ENCODE measurements at regions not wholly inside any gene's neighbourhood (a gene's known extent, or its start where the extent isn't known, plus 50 kb on each side); places are given as distances from the start of the nearest gene placed in this dataset.

DNA sequence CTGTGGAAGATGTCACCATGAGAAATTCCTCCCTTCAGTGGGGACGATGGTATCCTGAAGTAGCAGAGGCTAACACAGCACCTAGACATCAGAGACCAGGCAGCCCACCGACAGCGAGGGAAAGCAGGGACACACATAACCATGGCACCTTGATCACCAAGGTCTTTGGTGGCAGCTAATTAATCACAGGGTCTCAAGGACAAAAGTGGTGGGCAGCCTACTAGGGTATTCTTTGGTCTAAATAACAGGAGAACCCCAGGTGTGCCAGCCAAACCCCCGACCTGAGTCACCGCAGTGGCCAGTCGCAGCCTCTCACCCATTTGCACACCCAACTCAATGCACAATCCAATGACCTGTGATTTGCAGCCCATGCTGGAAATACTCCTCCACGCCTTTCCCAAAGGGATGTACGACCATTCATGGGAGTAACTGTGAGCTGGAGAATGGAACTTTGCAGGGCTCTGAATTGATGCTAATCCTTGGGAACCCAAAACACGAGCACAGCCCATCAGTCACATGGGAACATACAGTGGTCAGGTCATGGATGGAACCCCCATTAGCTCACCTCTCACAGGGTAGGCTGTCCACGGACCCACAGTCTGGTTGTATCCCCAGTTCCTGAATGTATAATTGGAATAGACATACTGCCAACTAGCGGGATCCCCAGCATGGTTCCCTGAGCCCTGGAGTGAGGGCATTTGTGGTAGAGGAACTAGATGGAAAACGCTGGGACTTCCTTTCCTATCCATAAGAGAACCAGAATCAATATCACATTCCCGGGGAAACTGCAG is 58.7 kb upstream of the C14orf180 start:
- no peaks in the 10 kb centered on the region for H3K36me3 Mint-ChIP-seq
- H3K4me3 Mint-ChIP-seq: no peak overlapping the region
- no peaks in the 10 kb centered on the region for H3K4me1 Mint-ChIP-seq
- no peak for DNase-seq
- H3K9me3 Mint-ChIP-seq: peaks cover 6% of the 10 kb centered on the region
- no peak overlapping the region for H3K27ac Mint-ChIP-seq
- H3K27me3 Mint-ChIP-seq: no peaks in the 10 kb centered on the region

DNA sequence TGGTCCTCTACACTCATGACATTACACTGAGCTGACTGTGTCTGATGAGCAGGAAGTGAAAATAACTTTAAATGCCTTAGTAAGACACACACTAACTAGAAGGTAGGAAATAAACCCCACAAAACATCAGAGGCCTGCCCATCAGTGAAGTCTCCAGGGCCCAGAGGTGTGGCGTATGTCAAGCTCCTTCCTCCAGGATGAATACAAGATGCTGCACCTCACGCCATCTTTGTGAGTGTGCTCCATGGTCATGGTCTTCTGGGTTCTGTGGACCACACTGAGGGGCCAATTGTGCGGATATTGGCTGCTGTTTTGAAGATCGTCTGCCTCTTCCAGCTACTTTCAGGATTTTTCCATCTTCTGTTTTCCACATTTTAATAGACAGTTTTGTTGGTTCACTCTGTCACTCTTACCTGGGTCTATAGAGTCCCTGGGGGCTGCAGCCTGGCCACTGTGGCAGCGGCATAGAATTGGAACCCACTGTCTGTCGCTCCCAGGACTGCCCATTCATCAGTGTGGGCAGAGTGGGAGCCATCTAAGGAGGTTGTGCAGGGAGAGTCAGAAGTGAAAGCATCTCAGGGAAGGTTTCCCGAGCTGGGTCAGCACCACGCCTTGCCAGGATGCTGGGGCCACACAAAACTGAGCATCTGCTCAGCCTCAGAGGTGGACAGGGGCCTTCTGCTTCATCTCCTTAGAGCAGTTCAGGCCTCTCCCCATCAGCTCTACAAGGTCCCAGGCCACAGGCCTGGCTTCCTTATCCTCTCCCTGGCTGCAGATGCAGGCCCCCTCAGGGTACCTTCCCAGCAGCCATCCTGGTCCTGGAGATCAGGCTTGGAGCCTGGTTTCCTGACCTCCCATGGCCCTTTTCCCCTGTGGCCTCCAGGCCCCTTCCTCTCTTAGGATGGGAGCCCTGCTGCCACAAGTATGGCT is 57.5 kb upstream of the C14orf180 start:
- Mint-ChIP-seq H3K4me1 (no peaks in the 10 kb centered on the region), H3K27me3 (no peaks in the 10 kb centered on the region), H3K27ac (no peak overlapping the region), H3K9me3 (peaks cover 8% of the 10 kb centered on the region), H3K36me3 (no peaks in the 10 kb centered on the region), H3K4me3 (no peak overlapping the region)
- DNase-seq: no peak

DNA sequence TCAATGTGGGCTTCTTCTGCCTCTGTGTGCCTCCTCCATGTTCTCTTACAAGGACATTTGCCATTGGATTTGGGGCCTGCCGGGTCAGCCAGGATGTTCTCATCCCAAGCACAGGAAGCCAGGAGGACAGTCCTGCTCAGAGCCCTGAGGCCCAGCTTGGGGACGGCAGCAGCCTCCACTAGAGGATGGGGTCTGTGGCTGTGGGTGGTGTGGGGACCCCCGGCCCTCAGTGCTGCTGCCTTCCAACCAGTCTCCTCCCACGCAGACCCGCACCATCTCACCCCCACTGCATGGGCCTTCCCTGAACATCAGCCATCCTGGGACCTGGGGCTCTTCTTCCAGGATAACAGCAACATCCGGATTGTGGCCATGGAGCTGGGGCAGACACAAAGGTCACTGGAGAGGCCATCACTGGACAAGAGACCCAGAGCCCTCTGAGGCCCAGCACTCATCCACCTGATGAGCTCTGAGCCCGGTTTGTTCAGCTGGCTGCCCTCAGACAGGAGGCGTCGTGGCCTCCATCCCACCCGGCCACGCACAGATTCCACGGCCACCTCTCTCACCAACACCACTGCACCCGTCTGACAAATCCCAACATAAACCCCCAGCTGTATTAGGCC is 56.5 kb upstream of the C14orf180 start:
- H3K36me3 Mint-ChIP-seq: no peaks in the 10 kb centered on the region
- DNase-seq: no peak
- H3K4me3 Mint-ChIP-seq: no peak overlapping the region
- no peaks in the 10 kb centered on the region for H3K4me1 Mint-ChIP-seq
- peaks cover 14% of the 10 kb centered on the region for H3K9me3 Mint-ChIP-seq
- no peak overlapping the region for H3K27ac Mint-ChIP-seq
- no peaks in the 10 kb centered on the region for H3K27me3 Mint-ChIP-seq

DNA sequence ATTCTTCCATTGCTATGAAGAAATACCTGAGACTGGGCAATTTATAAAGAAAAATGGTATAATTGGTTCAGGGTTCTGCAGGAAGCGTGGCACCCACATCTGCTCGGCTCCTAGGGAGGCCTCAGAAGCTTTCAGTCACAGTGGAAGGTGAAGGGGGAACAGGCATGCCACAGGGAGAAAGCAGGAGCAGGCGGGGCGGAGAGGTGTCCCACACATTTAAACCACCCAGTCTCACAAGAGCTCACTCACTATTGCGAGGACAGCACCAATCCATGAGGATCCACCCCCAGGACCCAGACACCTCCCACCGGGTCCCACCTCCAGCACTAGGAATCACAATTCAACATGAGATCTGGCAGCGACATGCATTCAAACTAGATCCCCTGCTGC is 56.0 kb upstream of the C14orf180 start:
- Mint-ChIP-seq H3K4me1 (no peaks in the 10 kb centered on the region), H3K36me3 (no peaks in the 10 kb centered on the region), H3K27ac (no peak overlapping the region), H3K27me3 (no peaks in the 10 kb centered on the region), H3K4me3 (no peak overlapping the region), H3K9me3 (peaks cover 18% of the 10 kb centered on the region)
- no peak for DNase-seq

DNA sequence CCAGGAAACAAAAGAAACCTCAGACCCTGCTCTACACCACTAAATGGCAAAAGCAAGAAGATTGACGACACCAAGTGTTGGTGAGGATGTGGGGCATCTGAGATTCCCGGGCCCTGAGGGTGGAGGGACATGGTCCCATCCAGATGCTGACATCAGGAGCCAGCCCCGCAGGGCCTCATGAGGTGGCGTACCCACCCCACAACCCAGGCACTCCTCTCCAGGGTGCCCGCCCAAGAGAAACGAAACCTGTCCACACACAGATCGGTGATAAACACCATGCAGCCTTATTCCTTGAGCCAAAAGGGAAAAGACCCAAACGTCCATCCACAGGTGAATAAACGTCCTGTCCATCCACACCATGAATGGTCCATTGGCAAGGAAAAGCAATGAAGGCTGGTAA is 54.8 kb upstream of the C14orf180 start:
- no peak overlapping the region for H3K4me3 Mint-ChIP-seq
- DNase-seq: no peak
- peaks cover 18% of the 10 kb centered on the region for H3K9me3 Mint-ChIP-seq
- H3K27me3 Mint-ChIP-seq: no peaks in the 10 kb centered on the region
- no peaks in the 10 kb centered on the region for H3K36me3 Mint-ChIP-seq
- H3K27ac Mint-ChIP-seq: no peak overlapping the region
- H3K4me1 Mint-ChIP-seq: no peaks in the 10 kb centered on the region

DNA sequence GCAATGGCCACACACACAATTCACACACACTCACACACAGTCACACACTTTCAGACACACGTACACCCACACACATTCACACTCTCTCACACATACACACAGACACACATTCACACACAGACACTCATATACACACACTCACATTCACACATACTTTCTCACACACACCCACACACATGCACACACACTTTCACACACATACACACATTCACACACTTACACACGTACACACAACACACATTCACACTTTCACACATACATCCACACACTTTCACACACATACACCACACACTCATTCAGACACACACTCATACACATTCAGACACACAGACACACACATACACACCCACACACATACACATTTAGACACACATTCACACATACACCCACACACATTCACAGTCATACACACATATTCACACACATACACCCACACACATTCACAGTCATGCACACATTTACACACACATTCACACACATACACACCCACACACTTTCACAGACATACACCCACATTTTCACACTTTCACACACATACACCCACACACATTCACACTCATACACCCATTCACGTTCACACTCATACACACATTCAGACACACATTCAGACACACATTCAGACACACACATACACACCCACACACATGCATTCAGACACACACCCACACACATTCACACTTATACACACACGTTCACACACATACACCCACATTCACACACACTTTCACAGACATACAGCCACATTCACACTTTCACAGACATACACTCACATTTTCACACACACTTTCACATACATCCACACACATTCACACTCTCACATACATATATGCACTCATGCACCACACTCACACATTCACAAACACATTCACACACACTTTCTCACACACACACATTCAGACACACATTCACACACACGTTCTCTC is 52.6 kb upstream of the C14orf180 start:
- no peak overlapping the region for H3K27ac Mint-ChIP-seq
- H3K9me3 Mint-ChIP-seq: peaks cover 18% of the 10 kb centered on the region
- no peaks in the 10 kb centered on the region for H3K36me3 Mint-ChIP-seq
- DNase-seq: no peak
- H3K4me1 Mint-ChIP-seq: no peaks in the 10 kb centered on the region
- no peak overlapping the region for H3K4me3 Mint-ChIP-seq
- H3K27me3 Mint-ChIP-seq: no peaks in the 10 kb centered on the region

DNA sequence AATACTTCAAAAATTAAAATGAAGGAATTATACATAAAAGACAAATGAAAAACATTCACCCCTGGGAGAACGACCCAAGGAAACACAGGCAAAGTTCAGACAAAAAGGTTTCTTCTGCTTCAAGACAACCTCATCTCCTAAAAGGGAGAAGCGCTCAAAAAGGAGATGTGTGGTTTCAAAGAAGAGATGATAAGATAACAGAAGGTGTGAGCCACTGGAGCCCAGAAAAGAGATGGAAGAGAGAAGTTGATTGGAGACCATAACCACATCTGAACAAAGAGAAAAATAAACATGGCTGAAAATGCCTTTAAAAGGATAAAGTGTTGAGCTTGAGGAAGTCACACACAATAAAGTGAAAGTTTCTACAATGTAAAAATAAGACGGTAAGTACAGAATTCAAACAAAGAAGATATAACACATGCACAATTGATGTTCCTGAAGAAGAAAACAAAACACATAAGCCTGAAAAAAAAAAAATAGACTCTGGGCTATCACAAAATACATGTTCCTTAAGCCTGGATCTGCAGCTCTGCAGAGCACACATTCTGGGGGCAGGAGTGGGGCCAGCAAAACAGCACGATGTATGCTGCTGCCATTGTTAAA is 51.6 kb upstream of the C14orf180 start:
- Mint-ChIP-seq H3K4me3 (no peak overlapping the region), H3K27ac (no peak overlapping the region), H3K9me3 (peaks cover 18% of the 10 kb centered on the region), H3K27me3 (no peaks in the 10 kb centered on the region), H3K36me3 (no peaks in the 10 kb centered on the region), H3K4me1 (no peaks in the 10 kb centered on the region)
- DNase-seq: no peak

DNA sequence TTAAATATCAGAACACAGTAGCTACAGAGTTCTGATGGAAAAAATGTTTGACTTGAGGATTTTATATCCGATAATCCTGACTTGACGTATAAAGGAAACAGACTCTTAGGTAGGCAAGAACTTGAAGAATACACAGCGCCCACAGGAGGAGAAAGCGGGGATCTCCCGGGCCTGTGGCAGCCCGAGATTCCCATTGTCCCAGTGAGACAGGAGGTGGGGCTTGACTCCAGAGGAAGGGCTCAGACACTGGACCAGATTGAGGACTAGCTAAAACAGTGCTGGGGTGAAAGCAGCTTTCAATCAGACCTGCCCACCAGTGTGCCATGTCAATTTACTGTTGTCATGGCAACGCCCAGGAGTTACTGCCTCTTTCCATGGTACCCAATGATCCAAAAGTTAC is 51.1 kb upstream of the C14orf180 start:
- DNase-seq: no peak
- no peaks in the 10 kb centered on the region for H3K36me3 Mint-ChIP-seq
- no peaks in the 10 kb centered on the region for H3K4me1 Mint-ChIP-seq
- H3K27me3 Mint-ChIP-seq: no peaks in the 10 kb centered on the region
- H3K4me3 Mint-ChIP-seq: no peak overlapping the region
- H3K27ac Mint-ChIP-seq: no peak overlapping the region
- peaks cover 18% of the 10 kb centered on the region for H3K9me3 Mint-ChIP-seq
